ENCODE measurements at regions not wholly inside any gene's neighbourhood (a gene's known extent, or its start where the extent isn't known, plus 50 kb on each side); places are given as distances from the start of the nearest gene placed in this dataset.

GRCh38 chrX:10944136-10944885 lies 166.8 kb upstream of the HCCS start:
- H3K4me1 ChIP-seq (replicated peaks in 1 of 4; ENCODE audit: control insufficient read depth in 3 of 4, insufficient read depth in 4 of 4, low read length in 3 of 4), result no peaks in the 10 kb centered on the region
- no peaks in the 10 kb centered on the region for H3K36me3 ChIP-seq (ENCODE audit: control insufficient read depth in 2 of 4, insufficient read depth in 4 of 4, low read length in 3 of 4)
- H2BK12ac ChIP-seq (ENCODE audit: low read depth, low read length), result no peak overlapping the region
- no peaks in the 10 kb centered on the region for H3K9me3 ChIP-seq (ENCODE audit: insufficient read depth in 2 of 2, low read depth in 1 of 2, low read length in 1 of 2)
- no peak overlapping the region for H2BK120ac ChIP-seq (replicated peaks; ENCODE audit: low read depth, low read length)
- H3K79me2 ChIP-seq (ENCODE audit: control insufficient read depth in 1 of 2, insufficient read depth in 2 of 2, low read length in 2 of 2), result no peaks in the 10 kb centered on the region
- no peak overlapping the region for H2BK15ac ChIP-seq (ENCODE audit: low read length)
- H2AK5ac ChIP-seq (ENCODE audit: low read depth, low read length), result no peak overlapping the region
- H3K23ac ChIP-seq (ENCODE audit: insufficient read length), result no peak overlapping the region
- POLR2A ChIA-PET (ENCODE audit: partially characterized antibody), result no interaction called here
- H3K4me2 ChIP-seq (ENCODE audit: insufficient read depth in 1 of 2, low read depth in 2 of 2, low read length in 2 of 2), result no peak overlapping the region
- no peaks in the 10 kb centered on the region for H4K20me1 ChIP-seq (replicated peaks in 1 of 2; ENCODE audit: control insufficient read depth in 1 of 2, insufficient read depth in 2 of 2, low read length in 2 of 2)
- no peak overlapping the region for H2BK5ac ChIP-seq (ENCODE audit: low read depth, low read length)
- CTCF ChIA-PET (ENCODE audit: partially characterized antibody), result no interaction called here
- 90% methylated on average over 8 of the region's 8 CpGs; no CpG with 5 or more reads in 1 of the 2 experiments for WGBS, 2 experiments (ENCODE audit: extremely low coverage in 1 of 2, insufficient coverage in 1 of 2, insufficient read length in 1 of 2, insufficient replicate concordance in 2 of 2, low coverage in 1 of 2, low lambda C conversion rate in 2 of 2, missing lambda C conversion rate in 1 of 2)
- no peak overlapping the region for H3K4me3 ChIP-seq (ENCODE audit: extremely low read depth in 1 of 4, insufficient read depth in 2 of 4, low read depth in 3 of 4, low read length in 4 of 4)
- H3K14ac ChIP-seq (ENCODE audit: insufficient read length), result no peak overlapping the region
- H3K4ac ChIP-seq (replicated peaks; ENCODE audit: insufficient read length, low read depth, low read length), result no peak overlapping the region
- no peak overlapping the region for H3K9ac ChIP-seq (replicated peaks in 1 of 4; ENCODE audit: extremely low read depth in 1 of 4, low read depth in 3 of 4, low read length in 3 of 4)
- no peak overlapping the region for H3K18ac ChIP-seq (ENCODE audit: extremely low read depth, low read length)
- no peak overlapping the region for H4K91ac ChIP-seq (replicated peaks; ENCODE audit: insufficient read length, low read length)
- H2BK20ac ChIP-seq (ENCODE audit: low read length), result no peak overlapping the region
- H3K79me1 ChIP-seq (ENCODE audit: low read depth, low read length), result no peaks in the 10 kb centered on the region
- H3K56ac ChIP-seq (replicated peaks; ENCODE audit: insufficient read length, low read depth, low read length), result no peak overlapping the region
- no peak overlapping the region for H4K8ac ChIP-seq (ENCODE audit: extremely low read depth, insufficient read depth, low read length)
- H3K23me2 ChIP-seq (ENCODE audit: low read depth, low read length), result no peaks in the 10 kb centered on the region
- no peaks in the 10 kb centered on the region for H3K27me3 ChIP-seq (replicated peaks in 1 of 4; ENCODE audit: control insufficient read depth in 3 of 4, extremely low read depth in 1 of 4, insufficient read depth in 3 of 4, low read length in 3 of 4)
- H3K27ac ChIP-seq (ENCODE audit: low read depth, low read length), result no peak overlapping the region
- no peak overlapping the region for H4K5ac ChIP-seq (ENCODE audit: insufficient read length, low read depth, low read length)
- FAIRE-seq, result no peak
- no peak overlapping the region for H2AFZ ChIP-seq (ENCODE audit: low read length)
- no peak for DNase-seq (ENCODE audit: low read depth in 1 of 2, low spot score in 2 of 2)
- no peak for TF ChIP-seq GABPA (IDR thresholded peaks at IDR 0.05; ENCODE audit: borderline replicate concordance, insufficient read depth, low read length)
- no peak for TF ChIP-seq E2F6 (IDR thresholded peaks at IDR 0.05)
